Neural cell (in vitro differentiated cells): ENCODE measurements at regions not wholly inside any gene's neighbourhood (a gene's known extent, or its start where the extent isn't known, plus 50 kb on each side); places are given as distances from the start of the nearest gene placed in this dataset.

Experiments
- H2AFZ ChIP-seq: fragments of 200-600, 300-800 bp; sonication (generic), shearing (Covaris generic); 2 replicates; pipeline ENCODE4 v1.6.0; 2014; ENCODE audit warnings: low read depth, mild to moderate bottlenecking, antibody characterized with exemption, low read length, moderate library complexity
- H3F3A ChIP-seq: fragments of 200-600 bp; shearing (Covaris generic); 2 replicates; pipeline ENCODE4 v1.6.1; 2016; ENCODE audit warnings: mild to moderate bottlenecking, moderate library complexity, mixed read lengths, antibody characterized with exemption, low read length; ENCODE audit not compliant: insufficient read depth, poor library complexity, severe bottlenecking
- H3K27ac ChIP-seq: fragments of 200-600, 300-800 bp; sonication (generic), shearing (Covaris generic); 2 replicates; pipeline ENCODE4 v1.5.1; 2014; ENCODE audit warnings: mild to moderate bottlenecking, low read length, moderate library complexity
- H3K27me3 ChIP-seq: fragments of 300-800, 200-600 bp; sonication (generic), shearing (Covaris generic); 2 replicates; pipeline ENCODE4 v1.6.0; 2014; ENCODE audit warnings: mild to moderate bottlenecking, low read depth, low read length, moderate library complexity; ENCODE audit not compliant: insufficient read depth
- H3K36me3 ChIP-seq: fragments of 300-800, 200-600 bp; sonication (generic), shearing (Covaris generic); 2 replicates; pipeline ENCODE4 v1.5.1; 2014; ENCODE audit warnings: mild to moderate bottlenecking, antibody characterized with exemption, low read length, moderate library complexity; ENCODE audit not compliant: insufficient read depth
- H3K4me2 ChIP-seq: fragments of 300-800, 200-600 bp; sonication (generic), shearing (Covaris generic); 2 replicates; pipeline ENCODE4 v1.6.0; 2014; ENCODE audit warnings: mild to moderate bottlenecking, low read length
- H3K4me3 ChIP-seq: fragments of 300-800, 200-600 bp; sonication (generic), shearing (Covaris generic); 2 replicates; pipeline ENCODE4 v1.5.1; 2014; ENCODE audit warnings: mild to moderate bottlenecking, low read length, moderate library complexity
- H3K79me2 ChIP-seq: fragments of 200-600 bp; shearing (Covaris generic); replicated peaks from 2 replicates; pipeline ENCODE4 v1.6.0; 2014; ENCODE audit warnings: mild to moderate bottlenecking, low read length, moderate library complexity; ENCODE audit not compliant: insufficient read depth
- H3K9ac ChIP-seq: fragments of 300-800, 200-600 bp; sonication (generic), shearing (Covaris generic); 2 replicates; pipeline ENCODE4 v1.6.1; 2016; ENCODE audit warnings: mild to moderate bottlenecking, low read length, mixed read lengths
- H3K9me2 ChIP-seq: fragments of 200-600 bp; shearing (Covaris generic); 2 replicates; pipeline ENCODE4 v1.6.1; 2016; ENCODE audit warnings: mild to moderate bottlenecking, low read length, mixed read lengths; ENCODE audit not compliant: insufficient read depth
- H3K9me3 ChIP-seq: fragments of 200-600, 300-800 bp; sonication (generic), shearing (Covaris generic); 2 replicates; pipeline ENCODE4 v1.6.1; 2016; ENCODE audit warnings: mild to moderate bottlenecking, mixed run types, low read length, moderate library complexity, mixed read lengths
- H4K20me1 ChIP-seq: fragments of 200-600 bp; shearing (Covaris generic); 2 replicates; pipeline ENCODE4 v1.6.1; 2016; ENCODE audit warnings: mild to moderate bottlenecking, mixed run types; ENCODE audit not compliant: insufficient read depth
- EP300 ChIP-seq: fragments of 450-650 bp; conservative IDR thresholded peaks from 2 replicates; pipeline ENCODE4 v1.6.1; 2014; ENCODE audit warnings: antibody characterized with exemption, mild to moderate bottlenecking, moderate library complexity; ENCODE audit not compliant: poor library complexity, severe bottlenecking
- EZH2 ChIP-seq: fragments of 200-600, 300-800 bp; shearing (Covaris generic), sonication (generic); IDR thresholded peaks from 2 replicates; pipeline ENCODE4 v1.6.1; 2014; ENCODE audit warnings: antibody characterized with exemption, low read length, borderline replicate concordance, mild to moderate bottlenecking; ENCODE audit not compliant: insufficient read depth, poor library complexity, severe bottlenecking
- MXI1 ChIP-seq: fragments of 450-650 bp; conservative IDR thresholded peaks from 2 replicates; pipeline ENCODE4 v1.6.1; 2014; ENCODE audit warnings: antibody characterized with exemption, mild to moderate bottlenecking; ENCODE audit not compliant: poor library complexity, severe bottlenecking
- POLR2AphosphoS5 ChIP-seq: IDR thresholded peaks from 2 replicates; pipeline ENCODE4 v1.6.1; 2012
- RAD21 ChIP-seq: fragments of 450-650 bp; conservative IDR thresholded peaks from 2 replicates; pipeline ENCODE4 v1.6.1; 2014; ENCODE audit warnings: antibody characterized with exemption, mild to moderate bottlenecking, moderate library complexity
- REST ChIP-seq: IDR thresholded peaks from 2 replicates; pipeline ENCODE4 v1.6.1; 2012; ENCODE audit warnings: borderline replicate concordance
- SMC3 ChIP-seq: fragments of 450-650 bp; conservative IDR thresholded peaks from 2 replicates; pipeline ENCODE4 v1.6.1; 2014; ENCODE audit warnings: antibody characterized with exemption, mild to moderate bottlenecking, moderate library complexity; ENCODE audit not compliant: poor library complexity
- TAF1 ChIP-seq: IDR thresholded peaks from 2 replicates; pipeline ENCODE4 v1.6.1; 2012; ENCODE audit warnings: low read depth
- TF ChIP-seq, protein P1 (sequence below): fragments of 450-650 bp; IDR thresholded peaks from 2 replicates; pipeline ENCODE4 v1.5.1; 2014; ENCODE audit warnings: antibody characterized with exemption, mild to moderate bottlenecking, moderate library complexity; ENCODE audit not compliant: poor library complexity, severe bottlenecking

DNA sequence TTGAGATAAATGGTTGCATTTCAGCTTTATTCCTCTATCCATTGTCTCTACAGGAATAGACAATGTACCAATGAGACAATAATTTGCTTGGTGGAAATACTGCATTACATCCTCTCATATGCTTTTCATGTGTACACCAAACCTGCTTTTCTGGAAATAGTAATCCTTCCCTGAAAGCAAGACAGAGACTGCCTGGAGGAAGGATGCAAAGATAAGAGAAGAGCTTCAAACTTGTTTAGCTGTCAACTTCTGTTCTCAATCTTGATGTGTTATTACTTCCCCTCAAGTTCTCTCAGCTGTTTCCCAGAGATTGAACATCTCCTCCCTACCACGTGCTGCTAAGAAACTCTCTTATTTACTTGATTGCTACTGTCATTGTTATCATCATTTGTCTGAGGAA is 1125.4 kb upstream of the TMPRSS15 start:
- H3K27ac ChIP-seq: no peak overlapping the region
- H3F3A ChIP-seq: no peaks in the 10 kb centered on the region

GRCh38 chr21:19535356-19535755 is 1131.8 kb upstream of the TMPRSS15 start:
- Histone ChIP-seq H3F3A (no peaks in the 10 kb centered on the region), H3K4me3 (no peak overlapping the region), H3K27me3 (no peaks in the 10 kb centered on the region), H4K20me1 (no peaks in the 10 kb centered on the region), H3K4me2 (no peak overlapping the region), H3K9ac (no peak overlapping the region), H3K27ac (no peak overlapping the region), H3K79me2 (no peaks in the 10 kb centered on the region), H3K9me3 (no peaks in the 10 kb centered on the region), H3K36me3 (no peaks in the 10 kb centered on the region), H3K9me2 (no peaks in the 10 kb centered on the region), H2AFZ (no peak overlapping the region)
- TF ChIP-seq MXI1: no peak
- no peak for TF ChIP-seq EP300
- no peak for TF ChIP-seq RAD21
- no peak for TF ChIP-seq POLR2AphosphoS5
- no peak for TF ChIP-seq TAF1
- TF ChIP-seq EZH2: no peak
- no peak for TF ChIP-seq SMC3
- TF ChIP-seq REST: no peak
- TF ChIP-seq, protein P1, sequence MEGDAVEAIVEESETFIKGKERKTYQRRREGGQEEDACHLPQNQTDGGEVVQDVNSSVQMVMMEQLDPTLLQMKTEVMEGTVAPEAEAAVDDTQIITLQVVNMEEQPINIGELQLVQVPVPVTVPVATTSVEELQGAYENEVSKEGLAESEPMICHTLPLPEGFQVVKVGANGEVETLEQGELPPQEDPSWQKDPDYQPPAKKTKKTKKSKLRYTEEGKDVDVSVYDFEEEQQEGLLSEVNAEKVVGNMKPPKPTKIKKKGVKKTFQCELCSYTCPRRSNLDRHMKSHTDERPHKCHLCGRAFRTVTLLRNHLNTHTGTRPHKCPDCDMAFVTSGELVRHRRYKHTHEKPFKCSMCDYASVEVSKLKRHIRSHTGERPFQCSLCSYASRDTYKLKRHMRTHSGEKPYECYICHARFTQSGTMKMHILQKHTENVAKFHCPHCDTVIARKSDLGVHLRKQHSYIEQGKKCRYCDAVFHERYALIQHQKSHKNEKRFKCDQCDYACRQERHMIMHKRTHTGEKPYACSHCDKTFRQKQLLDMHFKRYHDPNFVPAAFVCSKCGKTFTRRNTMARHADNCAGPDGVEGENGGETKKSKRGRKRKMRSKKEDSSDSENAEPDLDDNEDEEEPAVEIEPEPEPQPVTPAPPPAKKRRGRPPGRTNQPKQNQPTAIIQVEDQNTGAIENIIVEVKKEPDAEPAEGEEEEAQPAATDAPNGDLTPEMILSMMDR: no peak

More for the DNA sequence above, 1125.4 kb upstream of the TMPRSS15 start:
- TF ChIP-seq REST: no peak
- TF ChIP-seq, protein P1: no peak
- no peak for TF ChIP-seq RAD21
- no peak for TF ChIP-seq SMC3
- no peak for TF ChIP-seq EZH2
- TF ChIP-seq EP300: no peak
- TF ChIP-seq MXI1: no peak
- no peak for TF ChIP-seq TAF1
- TF ChIP-seq POLR2AphosphoS5: no peak
- Histone ChIP-seq H2AFZ (no peak overlapping the region), H3K9me3 (no peaks in the 10 kb centered on the region), H3K4me2 (no peak overlapping the region), H3K9ac (no peak overlapping the region), H3K4me3 (no peak overlapping the region), H3K9me2 (no peaks in the 10 kb centered on the region), H3K79me2 (no peaks in the 10 kb centered on the region), H4K20me1 (no peaks in the 10 kb centered on the region), H3K36me3 (no peaks in the 10 kb centered on the region), H3K27me3 (no peaks in the 10 kb centered on the region)
